H9 (cell line): ENCODE measurements at regions not wholly inside any gene's neighbourhood (a gene's known extent, or its start where the extent isn't known, plus 50 kb on each side); places are given as distances from the start of the nearest gene placed in this dataset.

Source experiments
- DNase-seq: peaks from one replicate; pipeline ENCODE4 v3.0.0-alpha.2; 2017
- H2AFZ ChIP-seq: one replicate; pipeline ENCODE4 v1.6.1; 2013; ENCODE audit warnings: mild to moderate bottlenecking, low read length, control low read depth, moderate library complexity
- H2AK5ac ChIP-seq: 2 replicates; pipeline ENCODE4 v1.6.1; 2013; ENCODE audit warnings: low read length, control low read depth, mixed read lengths; ENCODE audit not compliant: insufficient read length
- H2BK120ac ChIP-seq: one replicate; pipeline ENCODE4 v1.6.1; 2013; ENCODE audit warnings: low read depth, mild to moderate bottlenecking, low read length, control low read depth, inconsistent platforms; ENCODE audit not compliant: poor library complexity, severe bottlenecking
- H2BK12ac ChIP-seq: 2 replicates; pipeline ENCODE4 v1.6.1; 2013; ENCODE audit warnings: low read length, control low read depth, mixed read lengths, low read depth; ENCODE audit not compliant: insufficient read length
- H2BK15ac ChIP-seq: 2 replicates; pipeline ENCODE4 v1.6.1; 2013; ENCODE audit warnings: low read depth, low read length, control low read depth
- H2BK20ac ChIP-seq: one replicate; pipeline ENCODE4 v1.6.1; 2013; ENCODE audit warnings: low read depth, mild to moderate bottlenecking, low read length, control low read depth, inconsistent platforms; ENCODE audit not compliant: poor library complexity, severe bottlenecking
- H2BK5ac ChIP-seq: 2 replicates; pipeline ENCODE4 v1.6.1; 2013; ENCODE audit warnings: low read length, control low read depth, mixed read lengths; ENCODE audit not compliant: insufficient read length
- H3K14ac ChIP-seq: 2 replicates; pipeline ENCODE4 v1.6.1; 2013; ENCODE audit warnings: low read length, control low read depth; ENCODE audit not compliant: insufficient read depth
- H3K18ac ChIP-seq: 2 replicates; pipeline ENCODE4 v1.6.1; 2013; ENCODE audit warnings: low read depth, mild to moderate bottlenecking, mixed read lengths, low read length, control low read depth; ENCODE audit not compliant: insufficient read length
- H3K23ac ChIP-seq: 2 replicates; pipeline ENCODE4 v1.6.1; 2013; ENCODE audit warnings: low read length, control low read depth, mixed read lengths, low read depth; ENCODE audit not compliant: insufficient read length
- H3K23me2 ChIP-seq: 2 replicates; pipeline ENCODE4 v1.6.1; 2013; ENCODE audit warnings: low read depth, mild to moderate bottlenecking, mixed read lengths, low read length, control low read depth; ENCODE audit not compliant: insufficient read length, poor library complexity, severe bottlenecking
- H3K27ac ChIP-seq: 2 replicates; pipeline ENCODE4 v1.5.1; 2013; ENCODE audit warnings: low read length, control low read depth, mixed read lengths, low read depth; ENCODE audit not compliant: insufficient read length
- H3K27me3 ChIP-seq: 2 replicates; pipeline ENCODE4 v1.6.1; 2013; ENCODE audit warnings: low read length, control low read depth, inconsistent platforms; ENCODE audit not compliant: insufficient read depth
- H3K4ac ChIP-seq: 2 replicates; pipeline ENCODE4 v1.6.1; 2013; ENCODE audit warnings: low read depth, mild to moderate bottlenecking, control low read depth, inconsistent platforms, low read length, moderate library complexity
- H3K4me1 ChIP-seq: 2 replicates; pipeline ENCODE4 v1.6.1; 2013; ENCODE audit warnings: low read length, control low read depth, inconsistent platforms; ENCODE audit not compliant: insufficient read depth
- H3K4me2 ChIP-seq: 2 replicates; pipeline ENCODE4 v1.6.1; 2013; ENCODE audit warnings: low read length, control low read depth, mixed read lengths; ENCODE audit not compliant: insufficient read length, insufficient read depth
- H3K56ac ChIP-seq: 2 replicates; pipeline ENCODE4 v1.6.1; 2013; ENCODE audit warnings: low read depth, mild to moderate bottlenecking, mixed read lengths, low read length, control low read depth; ENCODE audit not compliant: insufficient read length
- H3K79me1 ChIP-seq: 2 replicates; pipeline ENCODE4 v1.6.1; 2013; ENCODE audit warnings: low read depth, mild to moderate bottlenecking, moderate library complexity, low read length, control low read depth, inconsistent platforms; ENCODE audit not compliant: insufficient read depth, poor library complexity, severe bottlenecking
- H3K79me2 ChIP-seq: 2 replicates; pipeline ENCODE4 v1.6.1; 2013; ENCODE audit warnings: low read length, control low read depth, inconsistent platforms; ENCODE audit not compliant: insufficient read depth
- H3K9ac ChIP-seq: 2 replicates; pipeline ENCODE4 v1.6.1; 2013; ENCODE audit warnings: low read length, control low read depth, mixed read lengths; ENCODE audit not compliant: insufficient read length; ENCODE audit errors: extremely low read depth
- H3K9me3 ChIP-seq: one replicate; pipeline ENCODE4 v1.6.1; 2013; ENCODE audit warnings: low read depth, low read length, inconsistent platforms; ENCODE audit not compliant: control insufficient read depth
- H3T11ph ChIP-seq: one replicate; pipeline ENCODE4 v1.6.1; 2013; ENCODE audit warnings: mild to moderate bottlenecking, low read length, control low read depth, inconsistent platforms
- H4K20me1 ChIP-seq: one replicate; pipeline ENCODE4 v1.6.1; 2013; ENCODE audit not compliant: control insufficient read depth, insufficient read length, insufficient read depth
- H4K5ac ChIP-seq: 2 replicates; pipeline ENCODE4 v1.6.1; 2013; ENCODE audit warnings: low read depth, mild to moderate bottlenecking, mixed read lengths, low read length, control low read depth; ENCODE audit not compliant: insufficient read length
- H4K8ac ChIP-seq: replicated peaks from 2 replicates; pipeline ENCODE4 v1.6.1; 2013; ENCODE audit warnings: low read length, control low read depth, mixed read lengths, low read depth; ENCODE audit not compliant: insufficient read length
- H4K91ac ChIP-seq: 2 replicates; pipeline ENCODE4 v1.6.1; 2013; ENCODE audit warnings: low read depth, mild to moderate bottlenecking, moderate library complexity, mixed read lengths, low read length, control low read depth; ENCODE audit not compliant: insufficient read length
- H3K27ac Mint-ChIP-seq, 3 experiments: 2 replicates in 2 of 3; 3 replicates in 1 of 3; pipeline ENCODE4 v1.8.0; 2020 to 2021; ENCODE audit warnings: mixed read lengths in 3 of 3, mild to moderate bottlenecking in 1 of 3, moderate library complexity in 1 of 3
- H3K27me3 Mint-ChIP-seq: 2 replicates; pipeline ENCODE4 v1.8.0; 2021; ENCODE audit warnings: low read depth, mild to moderate bottlenecking, moderate library complexity, mixed read lengths
- H3K36me3 Mint-ChIP-seq, 3 experiments: 2 replicates in 2 of 3; 3 replicates in 1 of 3; pipeline ENCODE4 v1.8.0; 2020 to 2021; ENCODE audit warnings: low read depth in 3 of 3, mixed read lengths in 3 of 3; ENCODE audit not compliant: insufficient read depth in 1 of 3
- H3K4me1 Mint-ChIP-seq, 2 experiments: 2 replicates each; pipeline ENCODE4 v1.8.0; 2020; ENCODE audit warnings: mixed read lengths in 2 of 2
- H3K4me3 Mint-ChIP-seq, 2 experiments: 2 replicates in 1 of 2; 3 replicates in 1 of 2; pipeline ENCODE4 v1.8.0; 2020 to 2021; ENCODE audit warnings: mild to moderate bottlenecking in 2 of 2, mixed read lengths in 2 of 2, moderate library complexity in 1 of 2
- H3K9me3 Mint-ChIP-seq, 2 experiments: 2 replicates in 1 of 2; 3 replicates in 1 of 2; pipeline ENCODE4 v1.8.0; 2020; ENCODE audit warnings: mild to moderate bottlenecking in 2 of 2, mixed read lengths in 2 of 2, moderate library complexity in 1 of 2
- CTCF ChIP-seq: fragments of 200-600 bp; sonication (generic); conservative IDR thresholded peaks from 3 replicates; pipeline ENCODE4 v1.8.0; 2021; ENCODE audit warnings: antibody characterized with exemption, mild to moderate bottlenecking
- WGBS: extraction: QIAGEN DNeasy Blood & Tissue Kit; methylation state at CpG from one replicate; pipeline ENCODE4 v1.1.7; 2013; ENCODE audit warnings: missing lambda C conversion rate, low lambda C conversion rate, mixed read lengths; ENCODE audit not compliant: insufficient read length; ENCODE audit errors: extremely low coverage; 5-methylcytosine and 5-hydroxymethylcytosine counted together

GRCh38 chr5:126117044-126117443, 306.2 kb upstream of the GRAMD2B start:
- no peak overlapping the region for H2BK12ac ChIP-seq
- H4K5ac ChIP-seq, result no peak overlapping the region
- TF ChIP-seq CTCF, result no peak
- H2BK15ac ChIP-seq, result no peak overlapping the region
- H3K27ac ChIP-seq, result no peak overlapping the region
- H3K9ac ChIP-seq, result no peak overlapping the region
- no peak for DNase-seq
- no peak overlapping the region for H4K8ac ChIP-seq
- no peaks in the 10 kb centered on the region for H3K9me3 ChIP-seq
- Mint-ChIP-seq H3K36me3 (peaks cover 0 to 8% (median 6%) of the 10 kb centered on the region in 3 experiments; a peak in 6 of 7 replicates), H3K27me3 (no peaks in the 10 kb centered on the region), H3K4me3 (no peak overlapping the region), H3K4me1 (peaks cover 3 to 7% of the 10 kb centered on the region in 2 experiments; a peak in 2 of 4 replicates), H3K9me3 (peaks cover 7 to 9% of the 10 kb centered on the region in 2 experiments), H3K27ac (no peak overlapping the region)
- no peak overlapping the region for H2BK20ac ChIP-seq
- H3K23ac ChIP-seq, result no peak overlapping the region
- H3K4me1 ChIP-seq, result no peaks in the 10 kb centered on the region; the same call in 1 of the 2 replicates
- no peak overlapping the region for H4K91ac ChIP-seq
- no peak overlapping the region for H3T11ph ChIP-seq
- no peak overlapping the region for H2BK5ac ChIP-seq
- H3K14ac ChIP-seq, result no peak overlapping the region
- no peak overlapping the region for H2AK5ac ChIP-seq
- H3K56ac ChIP-seq, result no peak overlapping the region
- no peak overlapping the region for H2AFZ ChIP-seq
- no peaks in the 10 kb centered on the region for H3K79me2 ChIP-seq
- H4K20me1 ChIP-seq, result no peaks in the 10 kb centered on the region
- H3K27me3 ChIP-seq, result no peaks in the 10 kb centered on the region
- no peak overlapping the region for H3K18ac ChIP-seq
- no peaks in the 10 kb centered on the region for H3K79me1 ChIP-seq
- WGBS, result 100% methylated on average over 1 of the region's 1 CpG
- no peak overlapping the region for H3K4ac ChIP-seq
- no peak overlapping the region for H2BK120ac ChIP-seq
- no peak overlapping the region for H3K4me2 ChIP-seq
- no peaks in the 10 kb centered on the region for H3K23me2 ChIP-seq
